ENCODE measurements at regions not wholly inside any gene's neighbourhood (a gene's known extent, or its start where the extent isn't known, plus 50 kb on each side); places are given as distances from the start of the nearest gene placed in this dataset.

DNA sequence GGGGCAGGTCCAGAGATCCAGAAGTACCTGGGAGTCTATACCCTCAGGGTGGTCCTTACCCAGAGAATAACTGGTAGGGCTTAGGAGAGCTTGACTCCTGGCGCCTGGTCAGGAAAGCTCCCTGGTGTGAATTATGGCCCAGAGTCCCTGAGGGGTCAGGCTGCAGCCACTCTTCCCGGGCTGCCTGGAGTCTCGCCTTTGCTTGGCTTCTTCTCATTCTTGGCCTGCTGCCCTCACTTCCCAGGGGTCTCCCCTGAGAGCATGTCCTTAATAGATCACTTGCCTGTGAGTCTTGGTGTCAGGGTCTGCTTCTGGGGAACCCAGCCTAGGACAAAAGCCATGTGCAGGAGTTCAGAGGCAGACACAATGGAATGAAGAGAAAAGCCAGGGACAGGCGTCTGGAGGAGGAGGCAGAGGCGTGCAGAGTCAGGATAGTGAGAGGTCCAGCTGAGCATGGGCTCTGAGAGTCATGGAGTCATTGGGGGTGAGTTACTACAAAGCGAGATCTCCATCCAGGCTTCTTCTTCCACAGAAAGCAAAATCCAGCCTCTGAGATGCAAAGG is 212.3 kb downstream of the TFAP2C start:
- ChIA-PET POLR2A (no interaction called here), CTCF (no interaction called here)
- no peak for TF ChIP-seq ELF4 (IDR thresholded peaks at IDR 0.05)
- no peak for TF ChIP-seq PKNOX1 (IDR thresholded peaks at IDR 0.05)
- TF ChIP-seq ARNT (IDR thresholded peaks at IDR 0.05), result no peak
- no peak for TF ChIP-seq FOXM1 (IDR thresholded peaks at IDR 0.05; ENCODE audit: borderline replicate concordance)
- TF ChIP-seq L3MBTL2 (conservative IDR thresholded peaks at IDR 0.05), result no peak
- TF ChIP-seq FOXA1 (IDR thresholded peaks at IDR 0.05), result no peak
- no peak for TF ChIP-seq FOXK2 (IDR thresholded peaks at IDR 0.05)
- no peak for TF ChIP-seq TARDBP (IDR thresholded peaks at IDR 0.05)
- TF ChIP-seq LEF1 (IDR thresholded peaks at IDR 0.05; ENCODE audit: borderline replicate concordance), result no peak
- no peak for TF ChIP-seq CTBP1 (IDR thresholded peaks at IDR 0.05; ENCODE audit: borderline replicate concordance)
- no peak for TF ChIP-seq HDGF (IDR thresholded peaks at IDR 0.05; ENCODE audit: borderline replicate concordance)
- TF ChIP-seq NFRKB (IDR thresholded peaks at IDR 0.05), result no peak
- no peak for TF ChIP-seq SP1 (IDR thresholded peaks at IDR 0.05)
- TF ChIP-seq ZNF384 (IDR thresholded peaks at IDR 0.05), result no peak
- TF ChIP-seq SUZ12 (IDR thresholded peaks at IDR 0.05), result no peak
- no peak for DNase-seq (ENCODE audit: extremely low spot score)

- ChIA-PET CTCF (interaction anchor here (1.2 kb wide), 1 partner anchor 132 kb away, joined by 3 read pairs; no protein-coding TSS in a partner anchor), POLR2A (no interaction called here)
- DNase-seq (ENCODE audit: extremely low spot score), result no peak
- TF ChIP-seq SP1 (IDR thresholded peaks at IDR 0.05) (no peak), SUZ12 (IDR thresholded peaks at IDR 0.05) (no peak), ZNF384 (IDR thresholded peaks at IDR 0.05) (no peak), FOXM1 (IDR thresholded peaks at IDR 0.05; ENCODE audit: borderline replicate concordance) (no peak), ARNT (IDR thresholded peaks at IDR 0.05) (no peak), FOXA1 (IDR thresholded peaks at IDR 0.05) (no peak), CTBP1 (IDR thresholded peaks at IDR 0.05; ENCODE audit: borderline replicate concordance) (no peak), LEF1 (IDR thresholded peaks at IDR 0.05; ENCODE audit: borderline replicate concordance) (no peak), ELF4 (IDR thresholded peaks at IDR 0.05) (no peak), FOXK2 (IDR thresholded peaks at IDR 0.05) (no peak), BHLHE40 (IDR thresholded peaks at IDR 0.05; ENCODE audit: borderline replicate concordance) (no peak), L3MBTL2 (conservative IDR thresholded peaks at IDR 0.05) (no peak), HDGF (IDR thresholded peaks at IDR 0.05; ENCODE audit: borderline replicate concordance) (no peak), PKNOX1 (IDR thresholded peaks at IDR 0.05) (no peak), NFRKB (IDR thresholded peaks at IDR 0.05) (no peak), TARDBP (IDR thresholded peaks at IDR 0.05) (no peak)
Measured at GRCh38 chr20:56842056-56842455, 212.9 kb downstream of the TFAP2C start.

DNA sequence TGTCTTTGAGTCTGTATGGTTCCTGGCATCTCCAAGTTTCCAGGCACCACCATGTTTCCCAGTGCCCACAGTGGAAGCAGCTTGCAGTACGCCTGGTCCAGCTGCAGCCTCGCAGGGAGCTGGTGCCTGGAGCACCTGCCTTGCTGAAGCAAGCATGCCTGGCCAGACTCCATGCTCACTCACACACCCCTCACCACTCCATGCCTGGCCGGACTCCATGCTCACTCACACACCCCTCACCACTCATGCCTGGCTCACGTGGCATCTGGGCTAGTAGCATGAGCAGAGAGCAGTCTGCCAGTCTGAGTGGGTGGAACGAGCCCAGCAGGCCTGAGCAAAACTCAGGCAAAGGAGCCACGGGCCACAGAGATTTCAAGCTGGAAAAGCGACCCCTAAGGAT is 214.3 kb downstream of the TFAP2C start:
- POLR2A ChIA-PET, result no interaction called here
- CTCF ChIA-PET, result interaction anchor here (1.1 to 1.2 kb wide), 2 partner anchors 131 to 134 kb away, joined by 3 read pairs; no protein-coding TSS in a partner anchor
- no peak for TF ChIP-seq BHLHE40 (IDR thresholded peaks at IDR 0.05; ENCODE audit: borderline replicate concordance)
- no peak for TF ChIP-seq CTBP1 (IDR thresholded peaks at IDR 0.05; ENCODE audit: borderline replicate concordance)
- TF ChIP-seq LEF1 (IDR thresholded peaks at IDR 0.05; ENCODE audit: borderline replicate concordance), result no peak
- DNase-seq (ENCODE audit: extremely low spot score), result no peak

GRCh38 chr20:56843817-56844216 is 214.7 kb downstream of the TFAP2C start:
- POLR2A ChIA-PET, result no interaction called here
- TF ChIP-seq FOXA1 (IDR thresholded peaks at IDR 0.05) (no peak), PKNOX1 (IDR thresholded peaks at IDR 0.05) (no peak), ARNT (IDR thresholded peaks at IDR 0.05) (no peak), FOXK2 (IDR thresholded peaks at IDR 0.05) (no peak), TARDBP (IDR thresholded peaks at IDR 0.05) (no peak), LEF1 (IDR thresholded peaks at IDR 0.05; ENCODE audit: borderline replicate concordance) (no peak), NFRKB (IDR thresholded peaks at IDR 0.05) (no peak), SP1 (IDR thresholded peaks at IDR 0.05) (no peak), CTBP1 (IDR thresholded peaks at IDR 0.05; ENCODE audit: borderline replicate concordance) (no peak), ZNF384 (IDR thresholded peaks at IDR 0.05) (no peak), BHLHE40 (IDR thresholded peaks at IDR 0.05; ENCODE audit: borderline replicate concordance) (no peak), FOXM1 (IDR thresholded peaks at IDR 0.05; ENCODE audit: borderline replicate concordance) (no peak), ELF4 (IDR thresholded peaks at IDR 0.05) (no peak), SUZ12 (IDR thresholded peaks at IDR 0.05) (no peak)
- CTCF ChIA-PET, result interaction anchor here (0.6 to 1.1 kb wide), 2 partner anchors 134 to 267 kb away, joined by 3 to 6 read pairs; no protein-coding TSS in a partner anchor
- no peak for DNase-seq (ENCODE audit: extremely low spot score)

DNA sequence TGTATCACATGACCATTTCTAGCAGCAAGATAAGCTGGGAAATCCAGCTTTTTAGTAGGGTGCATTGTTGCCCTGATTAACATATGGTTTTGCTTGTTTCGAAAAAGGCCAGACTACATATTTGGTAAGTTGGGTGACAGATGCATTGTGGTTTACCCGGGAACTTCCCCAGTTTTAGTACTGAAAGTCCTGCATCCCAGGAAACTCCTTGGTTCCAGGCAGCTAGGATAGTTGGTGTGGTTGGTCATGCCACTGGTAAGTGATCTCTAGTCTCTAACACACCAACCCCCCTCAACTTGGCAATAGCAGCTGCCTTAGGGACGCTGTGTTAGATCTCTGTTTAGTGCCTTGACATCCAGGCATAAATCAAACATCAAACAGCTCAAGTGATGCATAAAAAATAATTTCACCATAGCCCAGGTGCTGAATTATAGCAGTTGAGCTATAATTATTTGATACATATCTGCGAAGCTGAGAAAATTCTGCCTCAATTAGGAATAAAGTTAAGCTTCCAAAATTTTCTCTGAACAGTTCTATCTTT is 216.5 kb downstream of the TFAP2C start:
- TF ChIP-seq NFRKB (IDR thresholded peaks at IDR 0.05) (no peak), FOXK2 (IDR thresholded peaks at IDR 0.05) (no peak), FOXA1 (IDR thresholded peaks at IDR 0.05) (no peak), BHLHE40 (IDR thresholded peaks at IDR 0.05; ENCODE audit: borderline replicate concordance) (no peak), FOXM1 (IDR thresholded peaks at IDR 0.05; ENCODE audit: borderline replicate concordance) (no peak), PKNOX1 (IDR thresholded peaks at IDR 0.05) (no peak), SP1 (IDR thresholded peaks at IDR 0.05) (no peak), ZNF384 (IDR thresholded peaks at IDR 0.05) (no peak), L3MBTL2 (conservative IDR thresholded peaks at IDR 0.05) (no peak), HDGF (IDR thresholded peaks at IDR 0.05; ENCODE audit: borderline replicate concordance) (no peak)
- ChIA-PET POLR2A (no interaction called here), CTCF (interaction anchor here (0.5 kb wide), 1 partner anchor 27 kb away, joined by 5 read pairs; no protein-coding TSS in a partner anchor)
- DNase-seq (ENCODE audit: extremely low spot score), result no peak

All from HEK293T (cell line).